ENCODE measurements at regions not wholly inside any gene's neighbourhood (a gene's known extent, or its start where the extent isn't known, plus 50 kb on each side); places are given as distances from the start of the nearest gene placed in this dataset.

DNA sequence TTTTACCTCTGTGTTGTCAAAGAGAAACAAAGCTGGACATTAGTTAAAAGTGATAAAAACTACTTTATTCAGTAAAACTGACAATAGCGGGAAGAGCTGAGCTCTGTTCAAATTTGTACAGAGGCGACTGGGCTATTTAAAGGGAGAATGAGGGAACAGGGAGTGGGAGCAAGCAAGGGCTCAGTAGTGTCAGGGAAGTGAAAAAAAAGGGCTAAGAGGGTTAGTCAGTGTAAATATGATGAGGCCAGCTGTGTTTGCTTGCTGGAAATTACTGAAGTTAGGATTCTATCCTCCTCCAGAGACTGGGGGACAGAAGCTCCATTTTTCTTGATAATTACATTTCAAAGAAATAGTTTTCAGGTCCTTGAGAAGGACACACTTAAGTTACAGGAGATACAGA lies 232.5 kb downstream of the SH2D4B start (continued):
- TF ChIP-seq, protein P1, sequence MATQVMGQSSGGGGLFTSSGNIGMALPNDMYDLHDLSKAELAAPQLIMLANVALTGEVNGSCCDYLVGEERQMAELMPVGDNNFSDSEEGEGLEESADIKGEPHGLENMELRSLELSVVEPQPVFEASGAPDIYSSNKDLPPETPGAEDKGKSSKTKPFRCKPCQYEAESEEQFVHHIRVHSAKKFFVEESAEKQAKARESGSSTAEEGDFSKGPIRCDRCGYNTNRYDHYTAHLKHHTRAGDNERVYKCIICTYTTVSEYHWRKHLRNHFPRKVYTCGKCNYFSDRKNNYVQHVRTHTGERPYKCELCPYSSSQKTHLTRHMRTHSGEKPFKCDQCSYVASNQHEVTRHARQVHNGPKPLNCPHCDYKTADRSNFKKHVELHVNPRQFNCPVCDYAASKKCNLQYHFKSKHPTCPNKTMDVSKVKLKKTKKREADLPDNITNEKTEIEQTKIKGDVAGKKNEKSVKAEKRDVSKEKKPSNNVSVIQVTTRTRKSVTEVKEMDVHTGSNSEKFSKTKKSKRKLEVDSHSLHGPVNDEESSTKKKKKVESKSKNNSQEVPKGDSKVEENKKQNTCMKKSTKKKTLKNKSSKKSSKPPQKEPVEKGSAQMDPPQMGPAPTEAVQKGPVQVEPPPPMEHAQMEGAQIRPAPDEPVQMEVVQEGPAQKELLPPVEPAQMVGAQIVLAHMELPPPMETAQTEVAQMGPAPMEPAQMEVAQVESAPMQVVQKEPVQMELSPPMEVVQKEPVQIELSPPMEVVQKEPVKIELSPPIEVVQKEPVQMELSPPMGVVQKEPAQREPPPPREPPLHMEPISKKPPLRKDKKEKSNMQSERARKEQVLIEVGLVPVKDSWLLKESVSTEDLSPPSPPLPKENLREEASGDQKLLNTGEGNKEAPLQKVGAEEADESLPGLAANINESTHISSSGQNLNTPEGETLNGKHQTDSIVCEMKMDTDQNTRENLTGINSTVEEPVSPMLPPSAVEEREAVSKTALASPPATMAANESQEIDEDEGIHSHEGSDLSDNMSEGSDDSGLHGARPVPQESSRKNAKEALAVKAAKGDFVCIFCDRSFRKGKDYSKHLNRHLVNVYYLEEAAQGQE (IDR thresholded peaks at IDR 0.05; ENCODE audit: low read depth, low read length), result no peak
- TF ChIP-seq NFXL1 (IDR thresholded peaks at IDR 0.05; ENCODE audit: borderline replicate concordance) (no peak), SUPT20H (IDR thresholded peaks at IDR 0.05; ENCODE audit: borderline replicate concordance, control insufficient read depth, low read depth, low read length) (no peak), YY1 (IDR thresholded peaks at IDR 0.05; ENCODE audit: low read depth, low read length) (no peak), POLR2AphosphoS5 (IDR thresholded peaks at IDR 0.05; ENCODE audit: low read length) (no peak), HCFC1 (IDR thresholded peaks at IDR 0.05; ENCODE audit: low read length) (no peak), SREBF2 (IDR thresholded peaks at IDR 0.05; ENCODE audit: low read length) (no peak), TBL1XR1 (IDR thresholded peaks at IDR 0.05; ENCODE audit: low read depth, low read length) (no peak), MYB (IDR thresholded peaks at IDR 0.05; ENCODE audit: borderline replicate concordance, low read depth, low read length) (no peak)
- TF ChIP-seq, protein P2, sequence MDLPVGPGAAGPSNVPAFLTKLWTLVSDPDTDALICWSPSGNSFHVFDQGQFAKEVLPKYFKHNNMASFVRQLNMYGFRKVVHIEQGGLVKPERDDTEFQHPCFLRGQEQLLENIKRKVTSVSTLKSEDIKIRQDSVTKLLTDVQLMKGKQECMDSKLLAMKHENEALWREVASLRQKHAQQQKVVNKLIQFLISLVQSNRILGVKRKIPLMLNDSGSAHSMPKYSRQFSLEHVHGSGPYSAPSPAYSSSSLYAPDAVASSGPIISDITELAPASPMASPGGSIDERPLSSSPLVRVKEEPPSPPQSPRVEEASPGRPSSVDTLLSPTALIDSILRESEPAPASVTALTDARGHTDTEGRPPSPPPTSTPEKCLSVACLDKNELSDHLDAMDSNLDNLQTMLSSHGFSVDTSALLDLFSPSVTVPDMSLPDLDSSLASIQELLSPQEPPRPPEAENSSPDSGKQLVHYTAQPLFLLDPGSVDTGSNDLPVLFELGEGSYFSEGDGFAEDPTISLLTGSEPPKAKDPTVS (IDR thresholded peaks at IDR 0.05; ENCODE audit: low read depth, low read length), result no peak
